ENCODE measurements at regions not wholly inside any gene's neighbourhood (a gene's known extent, or its start where the extent isn't known, plus 50 kb on each side); places are given as distances from the start of the nearest gene placed in this dataset.

- DNase-seq: no peak
These were observed 250.7 kb downstream of the TBC1D4 start for GRCh38 chr13:75231235-75231634.

GRCh38 chr13:75226733-75227435 lies 255.1 kb downstream of the TBC1D4 start:
- DNase-seq: peak; percentile 91

- no peak for DNase-seq
These were observed 255.9 kb downstream of the TBC1D4 start for GRCh38 chr13:75226092-75226491.

GRCh38 chr13:75225288-75226032 lies 256.5 kb downstream of the TBC1D4 start:
- DNase-seq: no peak

GRCh38 chr13:75224053-75224742 lies 257.8 kb downstream of the TBC1D4 start:
- no peak for DNase-seq

GRCh38 chr13:75222031-75222430 lies 259.9 kb downstream of the TBC1D4 start:
- peak; percentile 42 for DNase-seq

GRCh38 chr13:75220861-75221260 lies 261.1 kb downstream of the TBC1D4 start:
- DNase-seq: no peak

- no peak for DNase-seq
These were observed 261.8 kb downstream of the TBC1D4 start for GRCh38 chr13:75220238-75220542.

- peak; percentile 87 for DNase-seq
These were observed 262.3 kb downstream of the TBC1D4 start for GRCh38 chr13:75219479-75220237.

GRCh38 chr13:75217949-75218348 lies 264.0 kb downstream of the TBC1D4 start:
- no peak for DNase-seq

GRCh38 chr13:75216038-75216437 lies 265.9 kb downstream of the TBC1D4 start:
- no peak for DNase-seq

GRCh38 chr13:75214846-75215245 lies 267.1 kb downstream of the TBC1D4 start:
- DNase-seq: no peak

GRCh38 chr13:75202981-75203380 lies 279.0 kb downstream of the TBC1D4 start:
- no peak for DNase-seq

- no peak for DNase-seq
These were observed 284.2 kb downstream of the TBC1D4 start for GRCh38 chr13:75197803-75198202.

- DNase-seq: no peak
These were observed 285.7 kb downstream of the TBC1D4 start for GRCh38 chr13:75196147-75196837.

GRCh38 chr13:75195495-75196146 lies 286.3 kb downstream of the TBC1D4 start:
- DNase-seq: no peak

- DNase-seq: no peak
These were observed 287.1 kb downstream of the TBC1D4 start for GRCh38 chr13:75194717-75195462.

GRCh38 chr13:75186379-75186778 lies 295.6 kb downstream of the TBC1D4 start:
- no peak for DNase-seq

- no peak for DNase-seq
These were observed 300.1 kb downstream of the TBC1D4 start for GRCh38 chr13:75181906-75182305.

GRCh38 chr13:75180805-75181455 lies 301.0 kb downstream of the TBC1D4 start:
- DNase-seq: no peak

- DNase-seq: no peak
These were observed 303.5 kb downstream of the TBC1D4 start for GRCh38 chr13:75178436-75178835.

Measured in hematopoietic multipotent progenitor cell treated with erythropoietin and hydrocortisone succinate and interleukin-3 and kit ligand, for 4 days (in vitro differentiated cells).